HG03196 (cell line): ENCODE measurements at regions not wholly inside any gene's neighbourhood (a gene's known extent, or its start where the extent isn't known, plus 50 kb on each side); places are given as distances from the start of the nearest gene placed in this dataset.

Experiments used
- ATAC-seq: cut with Tn5 transposase; IDR thresholded peaks from one replicate; pipeline ENCODE4 v1.9.1; 2021; ENCODE audit not compliant: unreplicated experiment

DNA sequence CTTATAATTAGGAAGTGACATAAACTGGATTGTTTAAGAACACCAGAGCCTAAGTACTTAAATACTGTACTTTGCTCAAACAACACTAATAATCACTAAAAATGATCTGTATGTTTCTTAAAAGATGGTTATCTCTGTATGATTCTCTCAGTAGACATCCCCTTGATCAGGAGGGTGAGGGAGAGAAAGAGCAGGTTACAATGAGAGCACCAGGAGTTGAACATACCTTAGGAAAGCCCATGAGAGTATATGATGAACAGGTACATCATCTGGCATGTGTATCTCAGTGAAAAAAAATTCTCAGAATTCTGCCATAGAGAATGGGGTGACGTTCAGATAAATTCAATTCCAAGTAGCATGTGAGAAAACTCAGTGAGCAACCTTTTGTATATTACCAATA, 59.9 kb upstream of the IL2 start:
- no peak for ATAC-seq

DNA sequence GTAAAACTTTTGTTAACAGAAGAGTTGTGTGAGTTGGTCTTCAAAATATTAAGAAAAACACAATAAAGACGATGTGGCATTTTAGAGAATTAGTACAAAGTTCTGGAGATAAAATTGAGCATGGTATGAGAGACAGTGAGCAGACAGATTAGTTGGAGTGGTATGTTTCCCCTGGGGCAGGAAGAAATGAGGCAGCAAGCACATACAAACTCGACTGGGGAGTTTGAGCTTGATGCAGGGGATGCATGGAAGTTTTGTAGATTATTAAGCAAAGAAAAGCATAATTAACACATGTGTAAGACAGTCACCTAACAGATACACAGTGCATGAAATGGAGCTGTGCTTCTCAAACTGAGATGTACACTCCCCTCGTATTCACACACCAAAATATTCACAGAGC, 58.1 kb upstream of the IL2 start:
- no peak for ATAC-seq

DNA sequence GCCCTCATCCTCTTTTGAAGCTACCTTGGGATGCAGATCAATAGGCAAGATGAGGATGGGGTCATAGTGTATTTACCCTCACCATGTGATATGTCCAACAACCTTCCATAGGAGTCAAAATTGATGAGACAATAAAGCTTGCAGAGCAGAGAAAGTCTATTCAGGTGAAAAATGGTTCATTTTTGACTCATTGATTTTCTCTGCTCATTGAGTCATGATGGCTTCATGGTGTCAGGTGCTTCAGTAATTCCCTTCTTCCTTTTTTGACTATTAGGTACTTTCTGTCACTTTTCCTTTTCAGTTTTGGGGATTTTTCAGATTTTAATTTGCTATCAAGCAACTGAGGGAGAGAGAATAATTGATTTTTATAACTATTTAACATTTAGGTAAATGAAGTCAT, 55.9 kb upstream of the IL2 start:
- ATAC-seq: no peak

DNA sequence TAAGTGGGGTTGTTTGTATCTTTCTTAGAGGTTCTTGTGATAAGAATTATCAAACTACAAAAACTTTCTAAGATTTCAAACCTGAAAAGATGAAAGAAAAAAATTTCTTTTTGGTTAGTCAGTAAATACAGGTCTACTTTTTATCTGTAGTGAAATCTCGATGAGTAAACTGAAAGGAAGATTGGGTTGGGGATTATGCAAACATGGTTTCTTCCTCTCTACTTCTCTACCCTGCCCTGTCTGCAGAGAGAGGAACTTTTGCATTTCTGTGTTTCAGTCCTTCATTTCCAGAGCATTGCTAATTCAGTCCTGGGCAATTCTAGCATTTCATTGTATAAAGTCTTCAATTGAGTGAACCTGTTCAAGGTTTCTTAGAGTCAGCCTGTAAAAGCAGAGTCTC, 51.6 kb upstream of the IL2 start:
- ATAC-seq: no peak
